ENCODE measurements at regions not wholly inside any gene's neighbourhood (a gene's known extent, or its start where the extent isn't known, plus 50 kb on each side); places are given as distances from the start of the nearest gene placed in this dataset.

- DNase-seq, result no peak
Measured at GRCh38 chr3:24598695-24599470, 104.2 kb upstream of the THRB start.

GRCh38 chr3:24601066-24601939 is 106.7 kb upstream of the THRB start:
- no peak for DNase-seq

GRCh38 chr3:24604215-24604614 is 109.6 kb upstream of the THRB start:
- DNase-seq, result no peak

GRCh38 chr3:24605511-24606028 is 110.9 kb upstream of the THRB start:
- DNase-seq, result no peak

- no peak for DNase-seq
Measured at GRCh38 chr3:24607281-24607680, 112.6 kb upstream of the THRB start.

- DNase-seq, result no peak
Measured at GRCh38 chr3:24608701-24609390, 114.2 kb upstream of the THRB start.

- no peak for DNase-seq
Measured at GRCh38 chr3:24614359-24614758, 119.7 kb upstream of the THRB start.

GRCh38 chr3:24615177-24615576 is 120.5 kb upstream of the THRB start:
- DNase-seq, result no peak

- DNase-seq, result no peak
Measured at GRCh38 chr3:24616110-24616829, 121.6 kb upstream of the THRB start.

- no peak for DNase-seq
Measured at GRCh38 chr3:24622138-24622537, 127.5 kb upstream of the THRB start.

GRCh38 chr3:24622696-24623225 is 128.1 kb upstream of the THRB start:
- no peak for DNase-seq

GRCh38 chr3:24623657-24624056 is 129.0 kb upstream of the THRB start:
- no peak for DNase-seq

GRCh38 chr3:24624938-24625681 is 130.5 kb upstream of the THRB start:
- DNase-seq, result no peak

GRCh38 chr3:24628523-24629258 is 134.0 kb upstream of the THRB start:
- DNase-seq, result no peak

GRCh38 chr3:24631481-24631880 is 136.8 kb upstream of the THRB start:
- DNase-seq, result no peak

- no peak for DNase-seq
Measured at GRCh38 chr3:24639061-24639460, 144.4 kb upstream of the THRB start.

- no peak for DNase-seq
Measured at GRCh38 chr3:24639481-24640329, 145.1 kb upstream of the THRB start.

- no peak for DNase-seq
Measured at GRCh38 chr3:24640330-24640877, 145.8 kb upstream of the THRB start.

GRCh38 chr3:24641628-24642027 is 147.0 kb upstream of the THRB start:
- DNase-seq, result no peak

- no peak for DNase-seq
Measured at GRCh38 chr3:24645047-24645446, 150.4 kb upstream of the THRB start.
